ENCODE measurements at regions not wholly inside any gene's neighbourhood (a gene's known extent, or its start where the extent isn't known, plus 50 kb on each side); places are given as distances from the start of the nearest gene placed in this dataset.

GRCh38 chr6:110044096-110044495, 66.0 kb downstream of the GPR6 start:
- no peak for TF ChIP-seq CTCF (IDR thresholded peaks at IDR 0.05; ENCODE audit: low read depth, low read length)
- DNase-seq (ENCODE audit: extremely low read depth, low read depth): no peak

- TF ChIP-seq CTCF (IDR thresholded peaks at IDR 0.05; ENCODE audit: low read depth, low read length): no peak
Observed at GRCh38 chr6:110044622-110045021, 66.5 kb downstream of the GPR6 start.

GRCh38 chr6:110048221-110048875, 70.2 kb downstream of the GPR6 start:
- no peak for DNase-seq (ENCODE audit: extremely low read depth, low read depth)
- TF ChIP-seq CTCF (IDR thresholded peaks at IDR 0.05; ENCODE audit: low read depth, low read length): no peak

More at GRCh38 chr6:110044622-110045021, 66.5 kb downstream of the GPR6 start:
- DNase-seq (ENCODE audit: extremely low read depth, low read depth): no peak

GRCh38 chr6:110049696-110050439, 71.8 kb downstream of the GPR6 start:
- TF ChIP-seq CTCF (IDR thresholded peaks at IDR 0.05; ENCODE audit: low read depth, low read length): no peak
- no peak for DNase-seq (ENCODE audit: extremely low read depth, low read depth)

All from AG09319 (cell line).